Hematopoietic multipotent progenitor cell treated with erythropoietin and hydrocortisone succinate and interleukin-3 and kit ligand, for 15 days (in vitro differentiated cells): ENCODE measurements at regions not wholly inside any gene's neighbourhood (a gene's known extent, or its start where the extent isn't known, plus 50 kb on each side); places are given as distances from the start of the nearest gene placed in this dataset.
"Not testable (repeated sequence)": the region's sequence is repeated elsewhere in the genome, so short reads cannot be mapped to it uniquely, and the experiment has no call there.

Experiments
- DNase-seq: peaks from one replicate; pipeline ENCODE4 v3.0.0-alpha.2; 2015; ENCODE audit warnings: low spot score

DNA sequence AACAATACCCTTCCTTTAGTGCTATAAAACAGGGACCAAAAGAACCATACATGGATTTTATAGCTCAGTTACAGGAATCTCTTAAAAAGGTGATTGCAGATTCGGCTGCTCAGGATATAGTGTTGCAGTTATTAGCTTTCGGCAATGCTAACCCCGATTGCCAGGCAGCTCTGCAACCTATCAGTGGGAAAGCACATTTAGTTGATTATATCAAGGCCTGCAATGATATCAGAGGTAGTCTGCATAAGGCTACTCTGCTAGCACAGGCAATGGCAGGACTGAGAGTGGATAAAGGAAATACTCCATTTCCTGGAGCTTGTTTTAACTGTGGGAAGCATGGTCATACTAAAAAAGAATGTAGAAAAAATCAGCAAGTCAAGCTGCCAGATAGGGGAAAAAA is 327.7 kb downstream of the REEP3 start:
- not testable (repeated sequence) for DNase-seq

DNA sequence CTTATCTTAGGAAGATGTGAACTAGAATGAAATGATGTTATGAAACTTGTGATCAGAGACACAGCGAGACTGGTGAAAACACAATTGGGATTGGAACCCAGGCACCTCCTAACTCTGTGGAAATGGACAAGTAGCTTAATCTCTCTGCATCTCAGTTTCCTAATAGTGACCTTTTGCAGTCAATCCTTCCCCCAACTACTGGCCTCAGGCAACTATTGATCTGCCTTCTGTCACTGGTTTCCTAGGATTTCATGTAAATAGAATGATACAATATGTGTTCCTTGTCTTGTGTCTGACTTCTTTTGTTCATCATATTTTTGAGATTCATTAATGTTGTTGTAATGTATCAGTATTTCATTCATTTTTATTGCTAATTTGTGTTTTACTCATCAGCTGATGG is 341.7 kb downstream of the REEP3 start:
- DNase-seq = no peak

DNA sequence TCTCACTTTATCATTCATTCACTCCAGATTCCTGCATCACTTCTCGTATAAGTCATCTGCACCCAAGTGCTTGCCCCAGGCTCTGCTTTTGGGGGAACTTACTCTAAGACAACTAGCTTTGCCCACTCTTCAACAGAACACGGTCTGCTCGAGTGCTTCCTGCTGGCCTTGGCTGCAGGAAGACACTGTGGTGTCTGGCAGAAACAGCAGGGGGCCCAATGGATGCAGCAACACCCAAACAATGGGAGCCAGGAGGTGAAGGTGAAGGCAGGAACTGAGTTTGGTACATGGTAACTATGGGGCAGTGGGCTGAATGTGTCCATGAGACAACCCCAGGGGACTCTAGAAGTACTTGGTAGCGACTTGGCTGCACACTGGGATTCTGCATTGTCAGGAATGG is 344.0 kb downstream of the REEP3 start:
- no peak for DNase-seq

DNA sequence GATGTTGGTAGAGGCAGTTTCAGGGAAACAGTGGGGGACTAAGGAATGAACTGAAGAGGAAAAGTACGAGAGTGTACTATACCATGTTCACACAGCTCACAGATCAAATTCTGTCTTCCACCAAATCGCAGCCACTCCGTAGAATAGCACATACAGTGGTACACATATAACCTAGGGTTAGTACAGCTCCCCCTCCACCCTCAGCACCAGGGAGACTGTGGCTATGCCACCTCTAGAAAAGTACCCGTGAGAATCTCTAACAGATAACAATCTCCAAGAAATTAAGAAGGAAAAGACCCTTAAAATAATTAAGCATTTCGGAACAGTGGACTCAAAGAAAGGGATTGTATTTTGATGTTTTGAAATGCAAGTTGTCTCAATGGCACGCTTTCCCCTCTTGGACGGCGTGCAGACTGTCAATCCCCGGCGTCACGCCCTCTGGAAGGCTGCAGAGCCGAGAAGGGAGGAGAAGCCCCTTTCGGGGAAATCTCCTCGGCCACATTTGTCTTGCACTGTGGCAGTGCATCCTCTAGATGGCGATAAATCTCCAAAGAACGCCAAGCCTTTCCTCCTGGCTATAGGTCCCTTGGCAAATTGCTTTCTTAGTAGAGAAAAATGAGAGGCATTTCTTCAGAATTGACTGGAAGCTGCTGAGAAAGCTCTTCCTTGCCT is 345.0 kb downstream of the REEP3 start:
- DNase-seq = peak; percentile 28

DNA sequence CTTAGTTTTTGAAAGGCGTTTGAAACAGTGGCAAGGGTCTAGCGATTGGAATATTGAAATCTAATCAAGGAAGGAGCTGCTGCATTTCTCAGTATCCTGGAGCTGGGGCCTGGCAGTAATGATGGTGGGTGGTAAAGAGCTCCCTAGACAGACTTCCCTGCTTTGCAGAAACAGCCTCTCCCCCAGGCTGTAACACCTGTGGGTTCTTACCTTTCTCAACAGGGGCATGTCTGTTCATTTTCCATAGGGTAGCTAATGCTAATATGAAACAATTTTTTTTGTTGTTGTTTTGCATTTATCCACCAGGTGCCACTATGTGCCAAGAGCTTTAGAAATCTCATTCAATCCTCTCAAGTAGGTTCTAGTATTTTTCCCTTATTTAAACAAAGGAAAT is 345.5 kb downstream of the REEP3 start:
- DNase-seq = no peak

DNA sequence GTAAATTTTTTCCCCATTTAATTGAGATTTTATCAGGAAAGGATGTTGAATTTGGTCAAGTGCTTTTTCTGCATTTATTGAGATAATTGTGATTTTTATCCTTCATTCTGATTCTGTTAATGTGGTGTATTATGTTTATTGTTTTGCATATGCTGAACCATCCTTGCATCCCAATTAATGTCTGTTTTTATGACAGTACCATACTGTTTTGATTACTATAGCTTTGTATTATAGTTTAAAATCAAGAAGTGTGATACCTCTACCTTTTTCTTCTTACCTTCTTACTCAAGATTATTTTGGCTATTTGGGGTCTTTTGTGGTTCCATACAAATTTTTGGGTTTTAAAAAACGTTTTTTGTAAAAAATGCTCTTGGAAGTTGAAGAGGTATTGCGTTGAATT is 357.2 kb downstream of the REEP3 start:
- no peak for DNase-seq

DNA sequence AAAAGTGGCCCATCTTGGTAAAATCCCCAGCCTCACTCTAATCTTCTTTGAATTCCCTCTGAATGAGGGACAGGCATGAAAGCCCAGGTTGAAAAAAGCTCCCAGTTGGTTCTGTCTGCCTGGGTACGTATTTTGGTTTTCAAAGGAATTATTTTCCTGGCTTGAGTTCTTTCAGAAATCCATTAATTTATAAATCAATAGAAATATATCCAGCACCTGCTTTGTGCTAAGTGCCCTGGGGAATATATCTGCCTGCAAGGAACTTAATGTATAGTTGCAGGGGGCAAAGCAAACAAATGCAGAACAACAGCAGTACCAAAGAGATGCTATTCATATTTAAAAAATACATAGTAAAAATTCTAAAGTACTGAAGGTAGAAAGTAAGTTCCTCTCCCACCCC is 362.7 kb downstream of the REEP3 start:
- no peak for DNase-seq

DNA sequence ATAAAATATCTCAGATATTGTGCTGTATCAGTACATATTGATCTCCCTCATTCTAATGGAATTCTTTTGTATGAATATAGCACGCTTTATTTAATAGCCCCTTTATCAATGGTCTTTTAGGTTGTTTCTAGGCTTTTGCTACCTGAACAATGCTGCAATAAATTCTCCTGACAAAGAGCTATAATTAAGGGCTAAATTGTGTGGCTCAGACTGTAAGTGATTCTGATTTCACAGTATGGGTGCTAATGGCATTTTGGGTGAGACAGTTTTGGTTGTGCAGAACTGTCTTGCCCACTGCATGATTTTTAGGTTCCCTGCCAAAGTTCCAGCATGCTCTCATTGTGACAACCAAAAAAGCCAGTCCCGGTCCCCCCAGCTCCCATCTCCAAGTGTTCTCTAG is 363.2 kb downstream of the REEP3 start:
- DNase-seq = no peak

DNA sequence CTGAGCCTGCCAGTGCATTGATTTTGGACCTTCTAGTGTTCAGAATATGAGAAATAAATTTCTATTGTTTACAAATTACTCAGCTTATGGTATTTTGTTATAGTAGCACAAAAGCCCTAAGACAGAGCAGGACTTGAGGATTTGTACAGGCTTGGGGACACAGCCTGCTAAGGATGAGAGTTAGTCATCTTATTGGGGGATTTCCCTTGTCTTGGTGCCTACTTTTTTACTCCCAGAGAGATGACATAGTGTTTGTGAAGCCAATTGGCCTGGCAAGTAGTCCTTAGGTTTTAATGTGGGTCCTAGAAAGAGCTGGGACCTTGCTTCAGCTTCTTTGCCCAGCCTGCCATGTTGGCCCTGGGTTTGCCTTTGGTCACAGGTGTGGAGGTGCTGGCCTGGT is 364.0 kb downstream of the REEP3 start:
- no peak for DNase-seq

DNA sequence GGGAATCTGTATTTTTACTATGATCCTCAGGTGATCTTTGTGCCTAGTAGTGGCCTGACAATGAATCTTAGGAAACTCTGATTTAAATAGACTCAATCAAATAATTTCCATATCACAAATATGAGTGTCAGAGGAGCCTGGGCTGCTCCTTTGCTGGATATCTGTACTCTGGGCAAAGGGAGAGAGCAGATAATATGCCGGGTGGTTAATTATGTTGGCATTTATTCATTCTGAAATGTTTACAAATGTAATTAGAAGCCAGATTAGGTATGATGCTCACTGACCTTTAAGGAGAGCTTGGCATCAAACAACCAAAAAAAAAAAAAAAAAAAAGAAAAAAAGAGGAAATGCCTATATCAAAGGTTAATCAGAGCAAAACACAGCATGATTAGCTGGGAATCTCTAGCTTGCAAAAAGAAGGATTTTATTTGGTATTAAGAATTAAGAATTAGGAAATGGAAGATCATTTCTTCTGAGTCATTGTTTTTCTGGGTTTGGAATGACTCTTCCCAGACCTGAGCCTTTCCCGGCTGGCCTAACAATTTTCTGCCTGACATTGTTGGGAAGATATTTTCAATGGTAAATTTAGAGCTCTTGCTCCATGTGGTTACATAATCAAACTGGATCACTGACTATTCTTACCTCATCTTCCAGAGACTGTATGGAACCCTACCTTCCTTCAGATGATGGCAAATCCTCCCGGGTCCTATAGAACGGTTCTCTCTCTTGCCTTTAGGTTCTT is 365.3 kb downstream of the REEP3 start:
- DNase-seq = no peak

DNA sequence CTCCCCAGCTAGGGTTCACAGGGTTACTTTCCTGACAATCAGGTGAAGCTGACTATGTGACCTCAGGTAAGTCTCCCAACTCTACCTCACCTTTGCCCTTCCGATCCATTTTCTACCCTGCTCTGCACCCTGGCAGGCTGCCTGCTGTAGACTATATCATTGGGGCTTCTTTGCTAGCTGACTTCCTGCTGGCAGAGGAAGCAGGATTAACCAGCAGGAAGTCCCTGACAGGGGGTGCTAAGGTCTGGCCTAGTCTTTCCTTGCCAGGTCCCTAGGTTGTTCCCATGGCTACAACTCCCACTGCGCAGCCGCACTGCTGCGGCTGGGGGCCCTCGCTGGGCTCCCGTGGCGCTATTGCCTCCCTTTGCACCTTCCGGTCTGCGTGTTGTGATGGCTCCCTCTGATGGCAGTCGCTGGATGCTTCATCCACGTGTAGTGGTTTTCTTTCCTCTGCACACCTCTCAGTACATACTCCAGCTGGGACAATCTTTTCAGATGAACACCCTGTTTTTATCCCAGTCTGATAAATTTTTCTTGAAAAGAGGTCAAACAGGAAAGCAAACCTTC is 365.9 kb downstream of the REEP3 start:
- no peak for DNase-seq

DNA sequence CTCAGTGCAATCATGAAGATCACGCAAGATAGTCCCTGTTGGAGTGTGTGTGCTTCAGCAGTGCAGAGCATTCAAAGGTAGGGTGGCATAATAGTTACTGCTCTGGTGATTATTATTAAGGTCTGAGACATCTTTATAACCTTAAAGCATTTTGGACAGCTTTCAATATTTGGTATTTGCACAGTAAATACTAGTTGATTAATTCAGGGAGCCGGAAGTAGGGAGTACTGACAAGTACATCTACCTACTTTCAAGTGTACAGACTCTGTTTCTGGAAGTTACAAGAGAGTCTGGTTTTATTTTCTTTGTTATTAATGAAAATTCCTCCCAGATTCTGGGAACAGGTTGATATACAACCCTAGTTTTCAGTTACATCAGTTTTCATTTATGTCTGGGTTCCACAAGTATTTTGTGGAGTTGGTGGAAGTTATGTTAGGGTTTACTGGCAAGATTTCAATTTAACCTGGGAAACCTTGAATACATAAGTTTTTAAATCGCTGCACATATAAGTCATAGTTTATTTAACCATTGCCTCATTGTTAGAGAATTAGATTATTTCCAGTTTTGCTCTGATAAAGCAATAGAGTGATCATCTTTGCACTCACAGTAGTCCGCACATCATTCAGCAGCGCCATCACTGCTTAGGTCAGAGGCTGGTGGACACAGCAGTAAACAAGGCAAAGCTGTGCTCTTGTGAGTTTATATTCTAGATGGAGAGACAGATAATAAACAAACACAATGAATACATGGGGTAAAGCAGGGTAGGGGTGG is 366.6 kb downstream of the REEP3 start:
- no peak for DNase-seq

DNA sequence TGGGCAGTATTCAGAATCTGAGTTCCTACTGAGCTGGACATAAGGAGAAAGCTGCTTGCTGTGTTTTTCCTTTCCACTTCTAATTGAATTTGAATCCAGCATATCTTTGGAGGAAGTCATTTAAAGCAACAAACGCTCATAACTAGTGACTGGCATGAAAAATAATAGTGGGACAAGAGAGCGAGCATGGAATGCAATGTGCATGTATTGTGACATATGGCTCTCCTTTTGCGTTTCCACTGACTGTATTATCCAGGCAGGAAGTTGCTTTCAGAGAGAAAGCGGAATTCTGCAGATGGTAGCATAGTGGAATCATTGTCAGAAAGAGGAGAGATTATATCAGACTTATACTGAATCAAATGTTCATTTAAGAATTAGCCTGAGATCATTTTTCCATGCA is 368.6 kb downstream of the REEP3 start:
- no peak for DNase-seq

DNA sequence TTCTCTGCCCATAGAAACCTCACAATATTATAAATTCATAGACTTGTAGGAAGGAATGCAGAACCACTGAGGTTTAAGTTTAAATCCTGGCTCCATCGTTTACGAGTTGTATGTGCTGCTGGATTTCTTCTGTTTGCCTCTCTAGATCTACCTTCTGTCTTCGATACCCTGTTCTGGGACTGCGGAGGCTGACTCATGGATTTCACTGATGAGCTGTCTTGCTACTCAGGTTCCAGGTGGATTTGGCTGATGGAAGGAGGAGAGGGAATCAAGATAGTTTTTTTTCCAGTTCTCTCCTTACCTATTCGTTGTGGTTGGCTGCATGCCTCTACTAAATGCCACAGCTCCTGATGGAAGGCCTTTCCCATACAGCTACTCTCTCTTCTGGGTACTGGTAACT is 375.8 kb downstream of the REEP3 start:
- no peak for DNase-seq

DNA sequence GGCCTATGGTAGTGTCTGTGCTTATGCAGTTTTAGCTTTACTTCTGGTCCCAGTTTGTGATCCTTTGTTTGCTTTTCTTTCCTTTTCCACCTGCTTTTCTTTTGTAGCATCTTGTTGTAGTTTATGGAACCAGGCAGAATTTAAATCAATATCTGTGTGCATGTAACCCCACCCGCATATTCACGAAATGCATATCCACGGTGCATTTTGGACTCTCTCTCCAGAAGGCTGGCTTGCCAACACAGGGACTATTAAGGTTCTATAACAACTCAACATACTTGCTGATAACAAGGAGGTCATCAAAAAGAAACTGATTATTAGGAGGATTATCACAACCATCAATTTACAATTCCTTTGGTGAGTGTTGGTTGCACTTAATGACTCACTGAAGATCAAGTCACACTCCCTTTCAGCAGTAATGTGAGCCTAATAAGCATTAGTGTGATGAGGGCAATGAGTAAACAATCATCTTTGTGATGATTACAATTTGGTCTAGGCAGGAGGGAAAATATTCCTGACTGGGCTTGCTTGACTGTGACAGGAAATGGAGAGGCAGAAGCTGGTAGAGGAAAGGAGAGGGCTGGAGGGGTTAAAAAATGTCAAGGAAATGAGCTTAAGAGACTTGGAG is 378.6 kb downstream of the REEP3 start:
- no peak for DNase-seq

DNA sequence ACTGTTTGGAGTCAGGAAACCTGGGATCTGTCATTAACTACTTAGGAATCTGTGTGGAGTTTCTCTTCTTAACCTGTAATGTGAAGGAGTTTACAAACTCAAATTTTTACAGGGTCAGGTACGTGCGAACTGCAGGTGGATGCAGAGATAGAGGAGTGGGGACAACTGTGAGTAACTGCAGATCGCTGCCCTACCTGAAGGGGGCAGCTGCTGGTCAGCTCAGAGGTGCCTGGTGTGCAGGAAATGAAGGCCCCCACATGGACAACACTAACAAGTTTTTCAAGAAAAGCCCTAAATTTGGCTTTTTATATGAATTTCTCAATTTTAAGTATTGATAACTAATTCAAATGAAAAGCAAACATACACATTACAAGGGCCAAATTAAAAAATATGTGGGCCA is 380.0 kb downstream of the REEP3 start:
- no peak for DNase-seq

DNA sequence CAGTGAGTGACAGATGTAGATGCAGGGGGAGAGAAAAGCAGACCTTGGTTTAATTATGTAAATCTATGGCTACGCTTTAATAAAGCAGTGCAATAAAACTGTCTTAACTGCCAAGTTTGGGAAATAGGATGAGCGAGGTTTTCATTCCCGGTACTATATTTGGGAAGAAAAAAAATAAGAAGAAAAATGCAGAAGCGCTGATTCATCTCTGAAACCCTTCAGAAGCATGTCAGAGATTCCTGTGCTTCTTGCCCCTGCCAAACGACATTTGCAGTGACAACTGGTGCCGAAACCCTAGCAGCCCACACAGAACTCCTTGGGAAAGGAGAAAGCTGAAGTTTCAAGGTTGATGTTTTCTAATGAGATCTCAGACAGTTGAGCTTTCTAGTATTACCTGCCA is 380.7 kb downstream of the REEP3 start:
- DNase-seq = no peak

DNA sequence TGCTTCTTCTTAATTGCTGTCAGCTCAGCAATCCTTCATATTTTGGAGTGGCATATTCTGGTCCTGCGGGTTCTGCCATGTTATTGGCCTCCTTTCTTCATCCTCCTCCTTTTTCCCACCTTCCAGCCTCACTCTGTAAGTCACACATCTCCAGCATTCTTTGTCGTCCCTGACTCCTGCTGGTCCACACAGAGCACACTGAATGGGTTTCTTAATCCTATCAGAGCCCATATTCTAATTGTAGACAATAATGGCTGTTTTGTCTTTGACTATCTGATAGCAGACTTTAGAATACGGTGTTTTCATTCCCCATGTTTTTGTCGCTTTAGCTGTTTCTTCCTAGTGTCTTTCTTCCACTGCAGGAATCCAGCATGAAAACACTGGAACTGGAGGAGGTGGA is 389.6 kb downstream of the REEP3 start:
- no peak for DNase-seq

DNA sequence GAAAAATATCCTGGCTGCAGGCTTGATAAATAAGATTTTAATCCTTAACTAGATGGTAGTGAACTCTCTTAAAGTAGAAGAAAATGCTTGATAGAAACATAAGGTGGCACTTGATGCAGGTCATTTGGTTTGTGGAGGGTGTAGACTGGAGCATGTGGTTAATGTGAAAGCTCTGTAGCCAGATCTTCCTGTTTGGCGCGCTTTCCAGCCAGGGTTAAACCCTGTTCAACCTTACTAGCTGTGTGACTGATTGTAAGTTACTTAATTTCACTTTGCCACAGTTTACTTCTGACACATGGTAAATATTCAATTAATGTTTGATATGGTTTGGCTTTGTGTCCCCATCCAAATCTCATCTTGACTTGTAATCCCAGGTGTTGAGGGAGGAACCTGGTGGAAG is 394.0 kb downstream of the REEP3 start:
- no peak for DNase-seq

DNA sequence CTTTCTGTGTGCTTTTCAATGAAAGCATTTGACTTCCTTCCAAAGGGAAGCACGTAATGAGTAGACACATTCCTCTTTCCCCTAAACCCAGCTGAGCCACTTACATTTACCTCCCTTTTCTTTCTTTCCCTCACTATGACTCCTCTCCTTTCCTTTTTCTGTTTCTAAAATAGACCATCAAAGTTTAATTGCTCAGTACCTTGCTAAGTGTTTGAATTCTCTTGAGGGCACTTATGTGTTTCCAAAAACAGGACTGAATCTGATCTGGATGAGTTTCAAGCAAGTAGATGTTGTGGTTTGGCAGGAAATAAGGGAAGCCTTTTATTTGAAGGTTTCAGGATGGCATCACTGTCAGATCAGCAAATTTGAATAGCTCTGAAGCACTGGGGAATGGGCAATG is 396.2 kb downstream of the REEP3 start:
- no peak for DNase-seq

DNA sequence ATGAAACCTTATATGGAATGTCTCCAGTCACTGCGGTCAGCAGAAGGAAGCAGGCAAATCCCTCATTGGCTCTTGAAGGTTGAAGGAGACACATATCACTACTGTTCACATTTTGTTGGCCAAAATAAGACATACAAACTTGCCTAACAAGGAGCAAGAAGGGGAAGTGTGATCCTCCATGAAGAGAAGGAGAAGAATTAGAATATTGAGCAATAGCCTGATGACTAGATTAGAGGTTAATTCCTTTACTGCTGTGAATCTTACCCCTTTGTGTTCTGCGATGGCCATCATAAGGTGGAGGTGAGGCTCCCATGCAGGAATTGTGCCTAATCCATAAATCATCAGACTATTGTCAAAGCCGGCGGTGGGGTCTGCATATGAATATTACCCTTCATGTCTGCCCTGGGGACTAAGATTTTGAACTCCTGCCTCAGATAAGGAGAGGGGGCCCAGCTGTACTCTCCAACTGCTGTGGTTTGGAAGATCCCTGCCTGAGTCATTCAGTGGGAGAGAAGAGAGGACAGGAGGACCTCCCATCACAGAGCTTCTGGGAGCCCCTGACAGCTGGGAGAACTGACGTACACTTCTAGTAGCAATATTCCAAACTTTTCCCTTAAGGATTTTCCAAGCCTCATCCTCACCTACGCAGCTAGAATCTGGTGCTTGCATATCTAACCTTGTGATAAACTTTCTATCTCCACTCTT is 398.5 kb downstream of the REEP3 start:
- no peak for DNase-seq

DNA sequence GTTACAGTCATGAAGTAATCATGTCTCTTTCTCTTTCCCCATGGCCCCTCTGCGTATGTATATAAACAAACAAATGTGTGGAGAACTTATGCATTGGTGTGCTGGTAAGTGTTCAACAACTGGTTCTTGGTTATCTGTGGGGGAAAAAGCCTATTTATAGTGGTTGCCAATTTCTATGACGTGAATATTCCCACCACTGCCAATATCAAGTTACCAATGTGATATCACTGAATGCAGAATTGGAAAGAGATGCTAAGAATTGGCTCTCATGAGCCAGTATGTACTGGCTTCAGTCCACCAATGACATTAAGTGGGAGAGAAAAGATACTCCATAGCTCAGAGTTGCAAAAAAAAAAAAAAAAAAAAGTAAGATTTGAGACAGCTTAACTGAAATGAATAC is 399.7 kb downstream of the REEP3 start:
- no peak for DNase-seq
